ENCODE measurements at regions not wholly inside any gene's neighbourhood (a gene's known extent, or its start where the extent isn't known, plus 50 kb on each side); places are given as distances from the start of the nearest gene placed in this dataset.
"Not testable (repeated sequence)": the region's sequence is repeated elsewhere in the genome, so short reads cannot be mapped to it uniquely, and the experiment has no call there.

DNA sequence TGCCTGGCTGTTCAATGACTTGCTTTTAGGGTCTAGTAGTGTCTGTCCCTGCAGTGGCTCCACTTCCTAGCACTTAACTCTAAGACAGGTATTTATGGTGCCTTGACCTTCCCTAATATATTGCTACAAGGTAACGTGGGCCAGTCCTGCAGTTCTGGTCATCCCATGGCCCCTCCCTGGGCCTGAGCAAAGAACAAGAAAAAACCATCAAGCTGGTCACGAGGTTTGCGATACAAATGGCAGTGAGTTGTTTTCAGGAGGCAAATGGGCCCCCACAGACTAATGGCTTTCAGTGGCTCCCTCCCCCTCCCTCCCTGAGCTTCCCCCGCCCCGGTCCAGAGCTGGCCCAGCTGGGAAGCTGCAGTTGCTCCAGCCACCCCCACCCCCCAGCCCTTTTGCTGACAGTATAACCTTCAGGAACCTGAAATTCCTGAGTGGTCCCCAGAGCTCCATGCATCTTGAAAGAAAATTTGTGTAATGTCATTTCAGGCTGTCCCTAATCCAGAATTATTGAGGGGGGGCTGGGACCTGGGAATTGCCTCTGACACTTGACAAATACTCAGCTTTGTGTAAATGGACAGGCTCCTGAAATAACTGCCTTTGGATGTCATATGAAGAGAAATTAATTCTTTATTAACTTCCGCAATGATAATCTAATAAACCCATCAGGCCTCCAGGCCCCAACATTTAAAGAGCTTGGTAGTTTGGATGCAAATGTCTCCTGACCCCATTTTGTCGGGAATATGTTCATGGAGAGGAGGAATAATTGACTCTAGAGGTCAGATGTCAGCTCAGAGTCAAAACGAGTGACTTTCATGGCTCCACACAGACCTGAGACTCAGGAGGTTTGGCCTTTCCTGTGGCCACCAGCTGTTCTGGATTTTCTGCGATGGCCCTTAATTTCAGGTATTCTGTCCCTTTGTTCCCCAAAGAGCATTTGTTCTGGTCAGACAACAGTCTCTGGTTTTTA, 153.2 kb upstream of the TOP1 start:
- DNase-seq (ENCODE audit: insufficient read length, low spot score) (no peak), FAIRE-seq (no peak)
- TF ChIP-seq POLR2A (IDR thresholded peaks at IDR 0.05; ENCODE audit: low read depth, low read length) (no peak), POU2F2 (IDR thresholded peaks at IDR 0.05; ENCODE audit: low read depth, low read length) (no peak), SPI1 (IDR thresholded peaks at IDR 0.05; ENCODE audit: low read depth, low read length) (no peak), POLR2AphosphoS5 (IDR thresholded peaks at IDR 0.05; ENCODE audit: low read depth, low read length) (no peak), PAX5 (IDR thresholded peaks at IDR 0.05; ENCODE audit: insufficient read depth, low read length, severe bottlenecking) (no peak), TAF1 (IDR thresholded peaks at IDR 0.05; ENCODE audit: low read depth, low read length) (no peak)

DNA sequence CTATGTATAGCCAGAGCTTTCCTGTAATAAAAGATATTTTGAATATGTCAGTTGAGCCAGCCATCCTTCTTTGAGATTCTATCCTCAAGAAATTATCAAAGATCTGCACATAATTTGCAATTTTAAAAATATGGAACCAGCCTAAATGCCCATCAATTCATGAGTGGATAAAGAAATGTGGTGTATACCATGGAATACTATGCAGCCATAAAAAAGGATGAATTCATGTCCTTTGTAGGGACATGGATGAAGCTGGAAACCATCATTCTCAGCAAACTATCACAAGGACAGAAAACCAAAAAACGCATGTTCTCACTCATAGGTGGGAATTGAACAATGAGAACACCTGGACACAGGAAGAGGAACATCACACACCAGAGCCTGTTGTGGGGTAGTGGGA, 150.5 kb upstream of the TOP1 start:
- not testable (repeated sequence) for FAIRE-seq

DNA sequence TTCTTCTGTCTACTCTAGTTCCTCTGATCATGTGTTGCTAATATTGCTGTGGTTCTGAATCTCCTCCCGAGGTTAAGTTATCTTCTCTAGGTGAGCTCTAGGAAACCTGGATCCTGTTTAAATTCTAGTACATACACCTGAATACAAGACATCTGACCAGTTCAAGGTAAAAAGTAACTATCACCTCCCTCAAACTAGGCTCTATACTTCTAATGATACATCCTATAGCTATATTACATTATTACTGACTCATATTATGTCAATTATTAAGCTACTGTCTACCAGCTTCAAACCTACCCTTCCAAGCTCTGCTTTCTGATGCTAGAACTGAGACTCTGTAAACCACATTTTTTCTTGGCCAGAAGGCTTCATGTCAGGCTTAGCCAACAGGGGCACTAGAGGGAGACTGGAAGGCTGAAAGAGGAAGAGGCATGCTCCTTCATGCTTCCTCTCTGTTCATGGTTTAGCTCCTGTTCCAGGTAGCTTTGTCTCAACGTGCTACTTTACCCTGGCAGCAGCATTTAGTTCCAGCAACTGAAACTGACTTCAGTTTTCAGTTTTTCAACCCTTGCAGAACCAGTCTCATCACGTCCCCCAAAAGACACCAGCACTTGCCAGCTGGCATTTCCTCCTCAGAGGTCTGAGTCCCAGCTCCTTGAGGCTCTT, 148.4 kb upstream of the TOP1 start:
- FAIRE-seq (no peak), DNase-seq (ENCODE audit: insufficient read length, low spot score) (peak; percentile 15)
- TF ChIP-seq SPI1 (IDR thresholded peaks at IDR 0.05; ENCODE audit: low read depth, low read length), result peak; percentile 34; the same call in 1 of the 2 replicates
- TF ChIP-seq POLR2AphosphoS5 (IDR thresholded peaks at IDR 0.05; ENCODE audit: low read depth, low read length), result no peak
- TF ChIP-seq PAX5 (IDR thresholded peaks at IDR 0.05; ENCODE audit: insufficient read depth, low read length, severe bottlenecking), result no peak
- no peak for TF ChIP-seq POU2F2 (IDR thresholded peaks at IDR 0.05; ENCODE audit: low read depth, low read length)

More for the DNA sequence above, 150.5 kb upstream of the TOP1 start:
- not testable (repeated sequence) for DNase-seq (ENCODE audit: insufficient read length, low spot score)

DNA sequence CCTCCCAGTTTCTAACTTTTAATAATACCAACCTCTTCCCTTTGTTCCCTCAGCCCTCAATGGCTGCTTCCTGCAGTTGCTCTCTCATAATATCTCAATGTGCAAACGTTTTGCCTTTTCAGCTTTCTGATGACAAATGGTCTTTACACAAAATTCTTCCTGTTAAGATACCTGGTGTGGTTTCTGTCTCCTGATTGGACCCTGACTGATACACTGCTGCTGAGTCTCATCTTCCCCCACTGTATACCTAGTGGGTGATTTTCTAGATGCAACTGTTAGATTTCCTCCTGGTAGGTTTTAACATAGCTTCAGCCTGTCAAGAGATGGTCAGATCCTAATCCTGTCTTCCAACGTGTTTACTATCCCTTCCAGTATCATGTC, 147.9 kb upstream of the TOP1 start:
- FAIRE-seq (no peak), DNase-seq (ENCODE audit: insufficient read length, low spot score) (no peak)
- TF ChIP-seq POU2F2 (IDR thresholded peaks at IDR 0.05; ENCODE audit: low read depth, low read length), result no peak
- no peak for TF ChIP-seq POLR2AphosphoS5 (IDR thresholded peaks at IDR 0.05; ENCODE audit: low read depth, low read length)
- no peak for TF ChIP-seq SPI1 (IDR thresholded peaks at IDR 0.05; ENCODE audit: low read depth, low read length)
- TF ChIP-seq TAF1 (IDR thresholded peaks at IDR 0.05; ENCODE audit: low read depth, low read length), result no peak
- no peak for TF ChIP-seq PAX5 (IDR thresholded peaks at IDR 0.05; ENCODE audit: insufficient read depth, low read length, severe bottlenecking)
- TF ChIP-seq POLR2A (IDR thresholded peaks at IDR 0.05; ENCODE audit: low read depth, low read length), result no peak

DNA sequence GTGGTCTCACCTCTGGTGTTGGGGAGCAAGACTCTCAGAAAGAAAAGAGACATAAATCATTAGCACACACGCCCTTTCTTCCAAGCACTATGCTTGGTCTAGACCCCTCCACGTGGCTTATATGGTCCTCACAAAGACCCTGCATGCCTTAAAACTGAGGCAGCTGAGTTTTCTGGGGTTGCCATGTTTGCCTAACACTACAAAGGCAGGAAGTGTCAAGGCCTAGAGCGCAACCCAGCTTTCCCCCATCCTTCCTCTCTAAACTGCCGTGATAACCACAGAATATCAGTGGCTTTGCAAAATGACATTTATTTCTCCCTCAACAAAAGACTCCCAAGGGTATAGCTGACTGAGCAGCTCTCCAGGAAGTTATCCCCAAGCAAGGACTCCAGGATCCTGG, 146.5 kb upstream of the TOP1 start:
- TF ChIP-seq PAX5 (IDR thresholded peaks at IDR 0.05; ENCODE audit: insufficient read depth, low read length, severe bottlenecking), result no peak
- no peak for TF ChIP-seq POU2F2 (IDR thresholded peaks at IDR 0.05; ENCODE audit: low read depth, low read length)
- TF ChIP-seq POLR2A (IDR thresholded peaks at IDR 0.05; ENCODE audit: low read depth, low read length), result no peak
- TF ChIP-seq POLR2AphosphoS5 (IDR thresholded peaks at IDR 0.05; ENCODE audit: low read depth, low read length), result no peak
- TF ChIP-seq TAF1 (IDR thresholded peaks at IDR 0.05; ENCODE audit: low read depth, low read length), result no peak
- TF ChIP-seq SPI1 (IDR thresholded peaks at IDR 0.05; ENCODE audit: low read depth, low read length), result no peak
- DNase-seq (ENCODE audit: insufficient read length, low spot score) (no peak), FAIRE-seq (no peak)

DNA sequence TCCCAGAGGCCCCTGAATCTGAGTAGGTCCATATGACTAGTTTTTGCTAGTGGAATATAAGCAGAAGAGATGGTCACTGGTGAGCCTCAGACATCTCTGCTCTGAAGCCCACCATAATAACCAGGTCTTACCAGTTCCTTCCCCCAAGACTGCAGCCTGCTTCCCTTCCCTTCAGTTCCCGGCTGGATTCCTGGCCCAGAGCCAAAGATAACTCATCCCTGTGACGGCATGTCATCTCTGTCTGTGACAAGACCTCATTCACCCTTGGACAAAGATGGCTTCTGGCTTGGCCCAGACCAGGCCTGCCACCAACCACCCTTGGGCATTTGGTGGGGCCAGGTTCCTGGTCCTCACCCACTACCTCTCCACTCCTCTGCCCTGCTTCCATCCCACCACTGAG, 145.5 kb upstream of the TOP1 start:
- TF ChIP-seq POLR2AphosphoS5 (IDR thresholded peaks at IDR 0.05; ENCODE audit: low read depth, low read length) (no peak), POLR2A (IDR thresholded peaks at IDR 0.05; ENCODE audit: low read depth, low read length) (no peak), SPI1 (IDR thresholded peaks at IDR 0.05; ENCODE audit: low read depth, low read length) (no peak), TAF1 (IDR thresholded peaks at IDR 0.05; ENCODE audit: low read depth, low read length) (no peak)
- DNase-seq (ENCODE audit: insufficient read length, low spot score), result no peak
- no peak for FAIRE-seq

DNA sequence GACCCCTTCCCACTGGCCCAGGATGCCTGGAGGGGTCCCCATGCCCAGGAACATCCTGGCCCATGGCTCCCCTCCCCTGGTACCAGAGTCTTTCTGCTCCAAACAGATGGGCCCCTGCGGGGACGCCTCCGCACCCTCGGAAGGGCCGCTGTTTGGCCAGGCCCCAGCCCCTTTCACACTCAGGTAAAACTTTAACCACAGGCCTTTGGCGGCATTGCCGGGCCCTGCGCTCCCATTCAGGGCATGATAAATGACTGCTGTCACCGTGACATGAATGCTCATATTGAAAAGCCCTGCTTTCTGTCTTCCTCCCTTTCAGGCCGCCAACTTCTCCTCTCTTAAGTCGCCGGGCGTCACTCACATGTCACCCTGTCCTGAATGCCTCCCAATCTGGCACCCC, 141.5 kb upstream of the TOP1 start:
- TF ChIP-seq POU2F2 (IDR thresholded peaks at IDR 0.05; ENCODE audit: low read depth, low read length) (no peak), POLR2AphosphoS5 (IDR thresholded peaks at IDR 0.05; ENCODE audit: low read depth, low read length) (no peak), PAX5 (IDR thresholded peaks at IDR 0.05; ENCODE audit: insufficient read depth, low read length, severe bottlenecking) (no peak), SPI1 (IDR thresholded peaks at IDR 0.05; ENCODE audit: low read depth, low read length) (no peak), POLR2A (IDR thresholded peaks at IDR 0.05; ENCODE audit: low read depth, low read length) (no peak), TAF1 (IDR thresholded peaks at IDR 0.05; ENCODE audit: low read depth, low read length) (no peak)
- no peak for DNase-seq (ENCODE audit: insufficient read length, low spot score)
- no peak for FAIRE-seq

DNA sequence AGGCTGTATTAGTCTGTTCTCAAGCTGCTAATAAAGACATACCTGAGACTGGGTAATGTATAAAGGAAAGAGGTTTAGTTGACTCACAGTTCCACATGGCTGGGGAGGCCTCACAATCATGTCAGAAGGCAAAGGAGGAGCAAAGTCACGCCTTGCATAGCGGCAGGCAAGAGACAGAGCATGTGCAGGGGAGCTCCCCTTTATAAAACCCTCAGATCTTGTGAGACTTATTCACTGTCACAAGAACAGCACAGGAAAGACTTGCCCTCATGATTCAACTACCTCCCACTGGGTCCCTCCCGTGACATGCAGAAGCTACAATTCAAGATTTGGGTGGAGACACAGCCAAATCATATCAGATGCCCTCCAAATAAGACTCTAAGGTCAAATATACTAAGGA, 139.4 kb upstream of the TOP1 start:
- FAIRE-seq; DNase-seq (ENCODE audit: insufficient read length, low spot score): not testable (repeated sequence)

DNA sequence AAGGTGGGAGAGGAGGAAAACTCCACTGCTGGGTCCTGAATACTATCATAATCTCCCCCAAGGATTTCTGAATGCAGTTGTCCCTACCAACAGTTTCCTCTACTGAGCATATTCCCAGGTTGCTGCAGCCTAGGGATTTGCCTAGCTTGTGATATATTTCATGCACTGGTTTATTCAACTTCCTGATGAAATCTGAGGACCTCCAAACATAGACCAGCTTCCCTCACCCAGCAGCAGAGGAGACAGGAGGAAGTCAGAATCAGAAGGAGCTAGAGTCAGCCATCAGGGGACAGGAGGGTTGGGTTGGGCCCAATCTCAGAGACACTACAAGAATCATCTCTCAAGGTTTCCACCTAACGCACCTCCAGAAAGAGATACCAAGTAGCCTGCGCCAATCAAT, 138.4 kb upstream of the TOP1 start:
- TF ChIP-seq POLR2AphosphoS5 (IDR thresholded peaks at IDR 0.05; ENCODE audit: low read depth, low read length), result no peak
- no peak for TF ChIP-seq SPI1 (IDR thresholded peaks at IDR 0.05; ENCODE audit: low read depth, low read length)
- TF ChIP-seq POU2F2 (IDR thresholded peaks at IDR 0.05; ENCODE audit: low read depth, low read length), result no peak
- no peak for TF ChIP-seq TAF1 (IDR thresholded peaks at IDR 0.05; ENCODE audit: low read depth, low read length)
- no peak for TF ChIP-seq POLR2A (IDR thresholded peaks at IDR 0.05; ENCODE audit: low read depth, low read length)
- no peak for TF ChIP-seq PAX5 (IDR thresholded peaks at IDR 0.05; ENCODE audit: insufficient read depth, low read length, severe bottlenecking)
- no peak for FAIRE-seq
- DNase-seq (ENCODE audit: insufficient read length, low spot score), result no peak

DNA sequence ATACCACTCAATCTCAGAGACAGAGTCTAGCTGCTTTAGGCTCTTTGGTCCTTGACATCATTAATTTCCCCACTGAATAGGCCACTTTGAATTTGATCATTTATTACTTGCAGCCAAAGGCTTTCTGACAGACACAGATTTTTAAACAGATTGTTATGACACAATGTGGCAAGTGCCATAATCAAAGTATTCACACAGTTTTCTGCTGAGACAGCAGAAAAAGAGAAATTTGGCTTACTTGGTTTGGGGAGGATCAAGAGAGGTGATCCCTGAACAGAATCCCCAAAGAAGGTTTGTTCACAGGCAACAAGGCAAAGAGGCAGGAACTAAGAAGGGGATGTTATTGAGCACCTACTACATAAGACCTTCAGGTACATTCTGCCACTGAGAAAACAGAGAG, 138.0 kb upstream of the TOP1 start:
- TF ChIP-seq POLR2AphosphoS5 (IDR thresholded peaks at IDR 0.05; ENCODE audit: low read depth, low read length), result no peak
- TF ChIP-seq TAF1 (IDR thresholded peaks at IDR 0.05; ENCODE audit: low read depth, low read length), result no peak
- TF ChIP-seq POLR2A (IDR thresholded peaks at IDR 0.05; ENCODE audit: low read depth, low read length), result no peak
- TF ChIP-seq SPI1 (IDR thresholded peaks at IDR 0.05; ENCODE audit: low read depth, low read length), result no peak
- no peak for TF ChIP-seq POU2F2 (IDR thresholded peaks at IDR 0.05; ENCODE audit: low read depth, low read length)
- TF ChIP-seq PAX5 (IDR thresholded peaks at IDR 0.05; ENCODE audit: insufficient read depth, low read length, severe bottlenecking), result no peak
- no peak for FAIRE-seq
- no peak for DNase-seq (ENCODE audit: insufficient read length, low spot score)
